ENCODE measurements at regions not wholly inside any gene's neighbourhood (a gene's known extent, or its start where the extent isn't known, plus 50 kb on each side); places are given as distances from the start of the nearest gene placed in this dataset.

DNA sequence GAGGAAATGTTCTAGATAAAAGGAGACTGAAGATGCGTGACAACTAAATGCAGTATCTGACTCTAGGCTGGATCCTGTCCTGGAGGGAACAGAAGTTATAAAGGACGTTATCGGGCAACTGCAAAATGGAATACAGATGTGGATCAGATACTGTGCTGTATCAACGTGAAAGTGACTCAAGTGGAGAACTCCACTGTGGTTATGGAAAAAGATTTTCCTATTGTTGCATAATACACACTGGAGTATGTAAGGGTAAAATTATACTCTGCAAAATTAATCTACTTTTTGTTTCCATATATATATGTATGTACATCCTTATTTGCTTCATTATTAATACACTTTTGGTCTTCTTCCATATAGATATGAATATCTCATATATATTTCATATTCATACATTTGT is 654.0 kb downstream of the QKI start:
- no peak for DNase-seq (ENCODE audit: low spot score in 2 of 2)
- 67 to 76% methylated on average over 4 of the region's 4 CpGs for WGBS, 2 donors
- peaks cover 0 to 11% (median 0%) of the 10 kb centered on the region in 4 donors for H3K4me1 ChIP-seq
- TF ChIP-seq, protein P1, sequence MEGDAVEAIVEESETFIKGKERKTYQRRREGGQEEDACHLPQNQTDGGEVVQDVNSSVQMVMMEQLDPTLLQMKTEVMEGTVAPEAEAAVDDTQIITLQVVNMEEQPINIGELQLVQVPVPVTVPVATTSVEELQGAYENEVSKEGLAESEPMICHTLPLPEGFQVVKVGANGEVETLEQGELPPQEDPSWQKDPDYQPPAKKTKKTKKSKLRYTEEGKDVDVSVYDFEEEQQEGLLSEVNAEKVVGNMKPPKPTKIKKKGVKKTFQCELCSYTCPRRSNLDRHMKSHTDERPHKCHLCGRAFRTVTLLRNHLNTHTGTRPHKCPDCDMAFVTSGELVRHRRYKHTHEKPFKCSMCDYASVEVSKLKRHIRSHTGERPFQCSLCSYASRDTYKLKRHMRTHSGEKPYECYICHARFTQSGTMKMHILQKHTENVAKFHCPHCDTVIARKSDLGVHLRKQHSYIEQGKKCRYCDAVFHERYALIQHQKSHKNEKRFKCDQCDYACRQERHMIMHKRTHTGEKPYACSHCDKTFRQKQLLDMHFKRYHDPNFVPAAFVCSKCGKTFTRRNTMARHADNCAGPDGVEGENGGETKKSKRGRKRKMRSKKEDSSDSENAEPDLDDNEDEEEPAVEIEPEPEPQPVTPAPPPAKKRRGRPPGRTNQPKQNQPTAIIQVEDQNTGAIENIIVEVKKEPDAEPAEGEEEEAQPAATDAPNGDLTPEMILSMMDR (IDR thresholded peaks at IDR 0.05) = no peak
- TF ChIP-seq EP300 (IDR thresholded peaks at IDR 0.05) (no peak), POLR2A (IDR thresholded peaks at IDR 0.05) (no peak)
- no peaks in the 10 kb centered on the region for H3K27me3 ChIP-seq
- H3K36me3 ChIP-seq = no peaks in the 10 kb centered on the region
- no peaks in the 10 kb centered on the region for H3K9me3 ChIP-seq
- no peak overlapping the region for H3K4me3 ChIP-seq
- H3K27ac ChIP-seq = peak overlapping the region in 1 of 4 donors; percentile 71

DNA sequence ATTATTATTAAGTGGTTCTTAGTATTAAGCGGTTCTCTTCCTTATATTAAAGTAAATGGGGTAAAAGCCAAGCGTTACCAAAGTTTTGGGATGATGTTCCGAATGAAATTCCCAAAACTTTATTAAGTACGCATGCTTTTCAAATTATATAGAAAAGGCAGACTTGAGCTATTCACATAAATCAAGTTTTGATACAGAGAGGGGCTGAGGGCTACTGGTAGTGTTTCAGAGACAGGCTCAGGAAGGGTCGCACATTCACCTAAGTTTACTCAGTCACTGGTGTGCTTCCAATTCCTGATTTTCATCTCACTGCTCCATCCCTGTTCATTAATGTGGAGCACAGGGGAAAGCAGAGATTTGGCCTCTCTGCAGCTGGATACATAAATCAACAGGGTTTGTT is 652.2 kb downstream of the QKI start:
- Histone ChIP-seq H3K9me3 (no peaks in the 10 kb centered on the region), H3K36me3 (no peaks in the 10 kb centered on the region), H3K27me3 (no peaks in the 10 kb centered on the region), H3K4me1 (peaks cover 0 to 11% (median 0%) of the 10 kb centered on the region in 4 donors), H3K27ac (no peak overlapping the region), H3K4me3 (no peak overlapping the region)
- WGBS, 2 donors = 75 to 86% methylated on average over 5 of the region's 5 CpGs
- no peak for DNase-seq (ENCODE audit: low spot score in 2 of 2)
- TF ChIP-seq, protein P1 (IDR thresholded peaks at IDR 0.05) = no peak
- TF ChIP-seq EP300 (IDR thresholded peaks at IDR 0.05) = no peak
- TF ChIP-seq POLR2A (IDR thresholded peaks at IDR 0.05) = no peak

DNA sequence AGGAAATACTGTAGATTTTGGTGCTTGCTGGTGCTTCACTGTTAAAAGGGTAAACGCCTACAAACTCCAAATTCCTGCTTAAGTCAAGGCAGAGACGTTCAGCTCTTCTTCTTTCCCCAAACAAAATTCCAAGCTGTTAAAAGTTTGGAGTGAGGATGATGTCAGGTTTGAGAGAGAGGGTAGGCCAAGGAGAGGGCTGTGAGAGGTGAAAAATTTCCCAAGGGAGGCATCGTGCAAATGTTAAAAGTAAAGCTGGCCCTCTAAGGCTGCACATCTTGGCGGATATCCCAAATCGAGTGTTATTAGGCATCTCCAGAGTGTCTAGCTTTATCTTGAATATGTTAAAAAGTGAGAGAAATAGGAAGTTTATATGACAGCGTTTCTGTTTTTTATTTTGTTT is 651.8 kb downstream of the QKI start:
- no peak overlapping the region for H3K27ac ChIP-seq
- no peaks in the 10 kb centered on the region for H3K9me3 ChIP-seq
- H3K27me3 ChIP-seq = no peaks in the 10 kb centered on the region
- peaks cover 0 to 11% (median 0%) of the 10 kb centered on the region in 4 donors for H3K4me1 ChIP-seq
- 53 to 63% methylated on average over 6 of the region's 6 CpGs for WGBS, 2 donors
- TF ChIP-seq EP300 (IDR thresholded peaks at IDR 0.05) (no peak), POLR2A (IDR thresholded peaks at IDR 0.05) (no peak)
- TF ChIP-seq, protein P1 (IDR thresholded peaks at IDR 0.05) = no peak
- H3K4me3 ChIP-seq = no peak overlapping the region
- DNase-seq (ENCODE audit: low spot score in 2 of 2) = no peak
- H3K36me3 ChIP-seq = no peaks in the 10 kb centered on the region

DNA sequence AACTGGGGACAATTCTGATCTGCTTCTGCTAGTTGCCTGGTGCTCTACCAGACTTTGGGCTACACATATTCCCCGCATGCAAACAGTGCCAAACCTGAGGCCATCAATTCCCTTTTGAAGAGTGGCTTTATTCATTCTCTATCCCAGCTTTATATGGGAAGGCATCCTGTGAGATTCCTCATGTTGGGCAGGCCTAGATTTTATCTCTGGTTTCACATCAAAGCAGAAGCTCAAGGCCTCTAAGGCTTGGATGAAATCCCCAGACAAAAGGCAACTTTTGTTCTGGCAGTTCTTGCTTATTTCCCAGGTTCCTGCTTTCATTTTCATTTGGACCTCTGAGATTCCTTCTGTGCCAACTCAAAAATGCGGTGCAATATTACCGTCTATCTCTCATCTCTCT is 648.8 kb downstream of the QKI start:
- Histone ChIP-seq H3K27ac (no peak overlapping the region), H3K4me1 (peaks cover 0 to 2% (median 0%) of the 10 kb centered on the region in 4 donors), H3K4me3 (no peak overlapping the region), H3K27me3 (no peaks in the 10 kb centered on the region), H3K9me3 (no peaks in the 10 kb centered on the region), H3K36me3 (no peaks in the 10 kb centered on the region)
- 73 to 78% methylated on average over 3 of the region's 3 CpGs for WGBS, 2 donors
- TF ChIP-seq, protein P1 (IDR thresholded peaks at IDR 0.05) = no peak
- TF ChIP-seq POLR2A (IDR thresholded peaks at IDR 0.05) (no peak), EP300 (IDR thresholded peaks at IDR 0.05) (no peak)
- no peak for DNase-seq (ENCODE audit: low spot score in 2 of 2)

DNA sequence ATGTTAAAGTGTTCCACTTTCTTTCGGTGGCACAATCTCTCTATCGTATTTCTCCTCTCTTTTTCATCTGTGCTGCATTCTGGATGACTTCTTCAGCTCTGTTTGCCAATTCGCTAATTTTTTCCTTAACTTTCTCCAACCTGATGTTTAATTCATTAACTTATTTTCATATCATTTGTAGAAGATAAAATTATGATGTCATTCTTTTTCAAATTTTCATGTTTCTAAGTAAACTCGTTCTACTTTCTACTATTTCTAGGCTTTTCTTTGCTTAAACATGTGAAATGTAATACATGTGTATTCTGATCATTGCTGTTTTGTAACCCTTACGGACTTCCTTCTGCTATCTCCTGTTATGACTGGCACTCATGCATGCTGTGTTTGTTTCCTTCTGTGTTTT is 648.4 kb downstream of the QKI start:
- Histone ChIP-seq H3K27me3 (no peaks in the 10 kb centered on the region), H3K27ac (no peak overlapping the region), H3K36me3 (no peaks in the 10 kb centered on the region), H3K9me3 (no peaks in the 10 kb centered on the region), H3K4me1 (no peaks in the 10 kb centered on the region), H3K4me3 (no peak overlapping the region)
- TF ChIP-seq POLR2A (IDR thresholded peaks at IDR 0.05) (no peak), EP300 (IDR thresholded peaks at IDR 0.05) (no peak)
- TF ChIP-seq, protein P1 (IDR thresholded peaks at IDR 0.05) = no peak
- no peak for DNase-seq (ENCODE audit: low spot score in 2 of 2)
- WGBS, 2 donors = 79 to 91% methylated on average over 5 of the region's 5 CpGs

All from tibial nerve (tissue), 4 donors.